ENCODE measurements at regions not wholly inside any gene's neighbourhood (a gene's known extent, or its start where the extent isn't known, plus 50 kb on each side); places are given as distances from the start of the nearest gene placed in this dataset.

GRCh38 chr5:154138701-154139100 is 51.8 kb upstream of the GALNT10 start:
- Histone ChIP-seq H3K27ac (replicated peaks) (no peak overlapping the region), H3K4me3 (replicated peaks; ENCODE audit: insufficient read depth, low read length) (no peak overlapping the region), H3K27me3 (ENCODE audit: insufficient read depth, poor library complexity, severe bottlenecking) (peaks cover 2% of the 10 kb centered on the region)
- TF ChIP-seq POLR2AphosphoS5 (IDR thresholded peaks at IDR 0.05; ENCODE audit: low read depth) (no peak), CTCF (IDR thresholded peaks at IDR 0.05; ENCODE audit: insufficient read depth, low read length) (no peak), SPI1 (IDR thresholded peaks at IDR 0.05; ENCODE audit: borderline replicate concordance, low read depth) (no peak), REST (IDR thresholded peaks at IDR 0.05; ENCODE audit: insufficient replicate concordance, low read depth) (no peak), GABPA (IDR thresholded peaks at IDR 0.05; ENCODE audit: low read depth) (no peak)
- DNase-seq (ENCODE audit: low read depth in 1 of 2, low spot score in 1 of 2): no peak

- Histone ChIP-seq H3K27me3 (ENCODE audit: insufficient read depth, poor library complexity, severe bottlenecking) (no peaks in the 10 kb centered on the region), H3K27ac (replicated peaks) (no peak overlapping the region), H3K4me3 (replicated peaks; ENCODE audit: insufficient read depth, low read length) (no peak overlapping the region)
- no peak for DNase-seq (ENCODE audit: low read depth in 1 of 2, low spot score in 1 of 2)
- TF ChIP-seq CTCF (IDR thresholded peaks at IDR 0.05; ENCODE audit: insufficient read depth, low read length): no peak
Measured at GRCh38 chr5:154140381-154140780, 50.2 kb upstream of the GALNT10 start.
